K562 (cell line): ENCODE measurements at regions not wholly inside any gene's neighbourhood (a gene's known extent, or its start where the extent isn't known, plus 50 kb on each side); places are given as distances from the start of the nearest gene placed in this dataset.

Experiments
- ATAC-seq: fragments of 200-7000 bp; cut with Tn5 transposase; 3 replicates; pipeline ENCODE4 v1.9.1; 2020; ENCODE audit warnings: moderate library complexity
- BruUV-seq: library from RNA; stranded (reverse); fragments of 400-500 nt; replicated peaks from 2 replicates; lab custom pipeline; 2021; lab: Mats Ljungman, UMichigan
- CTCF ChIA-PET: fragments of 300-600 bp; formaldehyde crosslinking; extraction: SDS; loops from one replicate; lab custom pipeline; 2021; ENCODE audit warnings: low intra/inter-chr PET ratio; lab: Yijun Ruan, JAX
- POLR2A ChIA-PET: fragments of 300-600, 350-650 bp; sonication (Branson Sonifier 250); formaldehyde crosslinking; extraction: SDS; loops from one replicate; lab custom pipeline; 2021; ENCODE audit warnings: antibody characterized with exemption, inconsistent platforms; lab: Yijun Ruan, JAX
- DNase-seq, 4 experiments: peaks; one replicate each; pipeline versions ENCODE4 v3.0.0 to v3.0.0-alpha.2; 2011 to 2018; ENCODE audit warnings: low spot score in 3 of 4, mixed read lengths in 3 of 4; ENCODE audit errors: extremely low read depth in 1 of 4
- FAIRE-seq: peaks from 2 replicates; lab custom pipeline; 2011; peaks lifted over from hg19 to GRCh38; lab: Jason Lieb, UNC
- H2AFZ ChIP-seq: 2 replicates; pipeline ENCODE4 v1.6.0; 2011; ENCODE audit warnings: low read depth, low read length, control low read depth, inconsistent platforms
- H3K27ac ChIP-seq: fragments of 200-600 bp; 3 replicates; pipeline ENCODE4 v1.8.0; 2011; ENCODE audit warnings: low read depth, mild to moderate bottlenecking, control low read depth, inconsistent platforms, low read length, moderate library complexity, mixed read lengths; ENCODE audit errors: extremely low read depth
- H3K27me3 ChIP-seq, 2 experiments: fragments of 300-600 bp in 1 of 2; 2 replicates in 1 of 2; 3 replicates in 1 of 2; pipeline versions ENCODE4 v1.6.0 to v1.8.0; 2011; ENCODE audit warnings: inconsistent platforms in 2 of 2, low read length in 2 of 2, mild to moderate bottlenecking in 1 of 2, mixed read lengths in 1 of 2, moderate library complexity in 1 of 2; ENCODE audit not compliant: control insufficient read depth in 2 of 2, insufficient read depth in 2 of 2
- H3K36me3 ChIP-seq: fragments of 300-600 bp; 3 replicates; pipeline ENCODE4 v1.8.0; 2011; ENCODE audit warnings: mild to moderate bottlenecking, low read length, inconsistent platforms; ENCODE audit not compliant: control insufficient read depth, insufficient read depth
- H3K4me1 ChIP-seq, 2 experiments: fragments of 200-600 bp in 1 of 2; replicated peaks in 1 of 2; 2 replicates in 1 of 2; 3 replicates in 1 of 2; pipeline versions ENCODE4 v1.5.1 to v1.8.0; 2011; ENCODE audit warnings: inconsistent platforms in 2 of 2, low read length in 2 of 2, mild to moderate bottlenecking in 1 of 2, mixed read lengths in 1 of 2, moderate library complexity in 1 of 2; ENCODE audit not compliant: control insufficient read depth in 2 of 2, insufficient read depth in 2 of 2
- H3K4me2 ChIP-seq: 2 replicates; pipeline ENCODE4 v1.6.1; 2011; ENCODE audit warnings: low read length, control low read depth, inconsistent platforms, mixed read lengths; ENCODE audit not compliant: insufficient read depth
- H3K4me3 ChIP-seq: fragments of 200-600 bp; sonication (generic), shearing (Covaris generic); 2 replicates; pipeline ENCODE4 v1.5.1; 2016; ENCODE audit warnings: control low read depth, inconsistent platforms
- H3K79me2 ChIP-seq: fragments of 200-600 bp; 3 replicates; pipeline ENCODE4 v1.8.0; 2011; ENCODE audit warnings: low read length, inconsistent platforms; ENCODE audit not compliant: control insufficient read depth, insufficient read depth
- H3K9ac ChIP-seq, 2 experiments: 2 replicates each; pipeline versions ENCODE4 v1.6.0 to v1.6.1; 2011; ENCODE audit warnings: low read depth in 2 of 2, low read length in 2 of 2, control low read depth in 1 of 2, inconsistent platforms in 1 of 2, mild to moderate bottlenecking in 1 of 2, mixed read lengths in 1 of 2; ENCODE audit not compliant: insufficient read depth in 1 of 2
- H3K9me1 ChIP-seq: one replicate; pipeline ENCODE4 v1.6.0; 2011; ENCODE audit warnings: inconsistent platforms, mild to moderate bottlenecking, low read length, moderate library complexity; ENCODE audit not compliant: control insufficient read depth, insufficient read depth
- H3K9me3 ChIP-seq: replicated peaks from 2 replicates; pipeline ENCODE4 v1.5.1; 2011; ENCODE audit warnings: low read depth, low read length, inconsistent platforms; ENCODE audit not compliant: control insufficient read depth, insufficient read depth
- H4K20me1 ChIP-seq: replicated peaks from 2 replicates; pipeline ENCODE4 v1.6.1; 2011; ENCODE audit warnings: low read length, inconsistent platforms, mixed read lengths; ENCODE audit not compliant: control insufficient read depth, insufficient read depth
- FOXA3 ChIP-seq, 2 experiments: fragments of 450-650 bp in 1 of 2; sonication (generic) in 1 of 2; formaldehyde crosslinking; IDR thresholded peaks in 1 of 2; conservative IDR thresholded peaks in 1 of 2; 2 replicates each; pipeline versions ENCODE4 v1.4.0 to v1.8.0; 2020 to 2022; ENCODE audit warnings: mild to moderate bottlenecking in 2 of 2, missing genetic modification reagents in 1 of 2
- MAFG ChIP-seq: fragments of 450-650 bp; conservative IDR thresholded peaks from 2 replicates; pipeline ENCODE4 v1.6.1; 2016; ENCODE audit warnings: missing genetic modification characterization, missing compliant biosample characterization
- MAFK ChIP-seq: IDR thresholded peaks from 2 replicates; pipeline ENCODE4 v1.6.1; 2011; ENCODE audit warnings: low read length, improper control_type of control experiment
- PHB2 ChIP-seq: fragments of 450-650 bp; IDR thresholded peaks from 2 replicates; pipeline ENCODE4 v1.6.1; 2017; ENCODE audit warnings: low read depth
- TSC22D4 ChIP-seq: fragments of 450-650 bp; IDR thresholded peaks from 2 replicates; pipeline ENCODE4 v1.6.1; 2016; ENCODE audit warnings: missing genetic modification characterization, missing biosample characterization, control low read depth
- XRCC4 ChIP-seq: IDR thresholded peaks from one replicate; pipeline ENCODE4 v1.6.1; 2011; ENCODE audit not compliant: insufficient read depth, insufficient read length; ENCODE audit errors: extremely low read depth
- WGBS: fragments of 100-300 bp; shearing (Covaris generic); methylation state at CpG from one replicate; pipeline ENCODE4 v1.1.6; 2016; ENCODE audit warnings: low coverage, mixed read lengths; ENCODE audit not compliant: insufficient coverage; ENCODE audit errors: missing lambda C conversion rate; 5-methylcytosine and 5-hydroxymethylcytosine counted together
- in situ Hi-C: fragments of 300-500 bp; cut with MboI; formaldehyde crosslinking; loops from 4 replicates; pipeline ENCODE4 v1.15.0; 2018; ENCODE audit warnings: inconsistent platforms, mixed read lengths
- intact Hi-C: fragments of 100-400 bp; cut with micrococcal nuclease; formaldehyde crosslinking; loops from 2 replicates; pipeline ENCODE4 v1.14.2; 2022

- no peak overlapping the region for H2AFZ ChIP-seq
- no peaks in the 10 kb centered on the region for H3K4me1 ChIP-seq
- DNase-seq = no peak
- no peaks in the 10 kb centered on the region for H3K9me3 ChIP-seq
- H3K27ac ChIP-seq = no peak overlapping the region
- POLR2A ChIA-PET = no interaction called here
- ATAC-seq = no peak
- H3K27me3 ChIP-seq = peaks cover 0 to 5% of the 10 kb centered on the region in 2 experiments; a peak in 1 of 5 replicates
- intact Hi-C loops = no loop called here
- 0% methylated on average over 3 of the region's 3 CpGs for WGBS
- TF ChIP-seq TSC22D4 (tag) = no peak
- TF ChIP-seq MAFK = no peak
- TF ChIP-seq FOXA3 (CRISPR knock-in tag; conservative IDR thresholded peaks at IDR 0.05 in 1 of 2, IDR thresholded peaks at IDR 0.05 in 1 of 2) = no peak
- TF ChIP-seq XRCC4 = no peak
- TF ChIP-seq PHB2 = no peak
- 0 out of 2 replicates have a peak, but pooled peaks cover 2% of the 10 kb centered on the region for H4K20me1 ChIP-seq
- in situ Hi-C loops = no loop called here
- no peak overlapping the region for H3K9ac ChIP-seq
- no TSS peak for BruUV-seq
- CTCF ChIA-PET = no interaction called here
- no peaks in the 10 kb centered on the region for H3K36me3 ChIP-seq
- H3K9me1 ChIP-seq = no peaks in the 10 kb centered on the region
- H3K4me3 ChIP-seq = no peak overlapping the region
- H3K4me2 ChIP-seq = no peak overlapping the region
- no peak for FAIRE-seq
- H3K79me2 ChIP-seq = no peaks in the 10 kb centered on the region
Measured at GRCh38 chr6:87935196-87935595, 112.4 kb upstream of the SPACA1 start.

- POLR2A ChIA-PET = interaction anchor here (0.6 kb wide), 1 partner anchor 429 kb away, joined by 3 read pairs; no protein-coding TSS in a partner anchor
- no TSS peak for BruUV-seq
- FAIRE-seq = no peak
Measured at GRCh38 chr6:87932361-87932760, 115.3 kb upstream of the SPACA1 start.

More at GRCh38 chr6:87932361-87932760, 115.3 kb upstream of the SPACA1 start:
- Histone ChIP-seq H3K79me2 (no peaks in the 10 kb centered on the region), H3K4me2 (no peak overlapping the region), H3K4me1 (no peaks in the 10 kb centered on the region), H4K20me1 (0 out of 2 replicates have a peak, but pooled peaks cover 2% of the 10 kb centered on the region), H3K27me3 (peaks cover 0 to 6% of the 10 kb centered on the region in 2 experiments; a peak in 2 of 5 replicates), H3K4me3 (no peak overlapping the region), H3K9me3 (no peaks in the 10 kb centered on the region), H3K9ac (no peak overlapping the region), H3K9me1 (no peaks in the 10 kb centered on the region), H2AFZ (no peak overlapping the region), H3K36me3 (no peaks in the 10 kb centered on the region), H3K27ac (no peak overlapping the region)
- in situ Hi-C loops = no loop called here
- DNase-seq = peak in 1 of 4 experiments; percentile 5
- intact Hi-C loops = no loop called here
- CTCF ChIA-PET = no interaction called here
- TF ChIP-seq MAFG (tag) = no peak
- 1% methylated on average over 5 of the region's 5 CpGs for WGBS
- ATAC-seq = no peak
